PC-3 (cell line): ENCODE measurements at regions not wholly inside any gene's neighbourhood (a gene's known extent, or its start where the extent isn't known, plus 50 kb on each side); places are given as distances from the start of the nearest gene placed in this dataset.

Experiments used
- ATAC-seq: fragments of 200-7000 bp; cut with Tn5 transposase; 2 replicates; pipeline ENCODE4 v1.9.1; 2020; ENCODE audit warnings: mild to moderate bottlenecking, moderate library complexity
- BruUV-seq: library from RNA; stranded (reverse); fragments of 400-500 nt; replicated peaks from 2 replicates; lab custom pipeline; 2021; lab: Mats Ljungman, UMichigan
- CTCF ChIA-PET: fragments of 300-600 bp; sonication (Branson Sonifier 250); formaldehyde crosslinking; loops from one replicate; lab custom pipeline; 2022; ENCODE audit warnings: antibody characterized with exemption; lab: Charles Lee
- POLR2A ChIA-PET: fragments of 300-600 bp; sonication (Branson Sonifier 250); formaldehyde crosslinking; loops from one replicate; lab custom pipeline; 2022; ENCODE audit warnings: antibody characterized with exemption; ENCODE audit not compliant: unreplicated experiment; lab: Charles Lee
- DNase-seq: peaks from one replicate; pipeline ENCODE4 v3.0.0-alpha.2; 2015
- H2AFZ ChIP-seq: fragments of 300-600 bp; sonication (generic); 2 replicates; pipeline ENCODE4 v1.6.0; 2016; ENCODE audit warnings: antibody characterized with exemption, low read length
- H3F3A ChIP-seq: fragments of 300-600 bp; sonication (generic); one replicate; pipeline ENCODE4 v1.6.0; 2017; ENCODE audit warnings: antibody characterized with exemption, low read length, control low read depth, mild to moderate bottlenecking; ENCODE audit not compliant: unreplicated experiment
- H3K27ac ChIP-seq: fragments of 300-600 bp; sonication (generic); 2 replicates; pipeline ENCODE4 v1.5.1; 2016; ENCODE audit warnings: mild to moderate bottlenecking, low read length
- H3K27me3 ChIP-seq: fragments of 300-600 bp; sonication (generic); 2 replicates; pipeline ENCODE4 v1.6.1; 2016; ENCODE audit warnings: low read length, mixed read lengths
- H3K36me3 ChIP-seq: fragments of 300-600 bp; sonication (generic); 2 replicates; pipeline ENCODE4 v1.6.1; 2016; ENCODE audit warnings: low read depth, mixed run types, low read length, mixed read lengths
- H3K4me1 ChIP-seq: fragments of 300-600 bp; sonication (generic); 2 replicates; pipeline ENCODE4 v1.5.1; 2016; ENCODE audit warnings: low read length; ENCODE audit not compliant: insufficient read depth
- H3K4me2 ChIP-seq: fragments of 300-600 bp; sonication (generic); 2 replicates; pipeline ENCODE4 v1.6.0; 2016; ENCODE audit warnings: low read length
- H3K4me3 ChIP-seq: fragments of 300-600 bp; sonication (generic); 2 replicates; pipeline ENCODE4 v1.5.1; 2016; ENCODE audit warnings: mild to moderate bottlenecking, low read length, mixed read lengths
- H3K79me2 ChIP-seq: fragments of 300-600 bp; sonication (generic); 2 replicates; pipeline ENCODE4 v1.6.1; 2017; ENCODE audit warnings: low read length, mixed read lengths
- H3K9ac ChIP-seq: fragments of 300-600 bp; sonication (generic); 2 replicates; pipeline ENCODE4 v1.6.0; 2016; ENCODE audit warnings: mild to moderate bottlenecking, low read length
- H3K9me2 ChIP-seq: fragments of 300-600 bp; sonication (generic); replicated peaks from 2 replicates; pipeline ENCODE4 v1.6.1; 2016; ENCODE audit warnings: mixed run types, low read length, mixed read lengths
- H3K9me3 ChIP-seq: fragments of 300-600 bp; sonication (generic); 2 replicates; pipeline ENCODE4 v1.6.1; 2016; ENCODE audit warnings: low read length, mixed read lengths
- H4K20me1 ChIP-seq: fragments of 300-600 bp; sonication (generic); 2 replicates; pipeline ENCODE4 v1.6.1; 2016; ENCODE audit warnings: low read length, mixed read lengths
- EZH2 ChIP-seq: fragments of 300-600 bp; sonication (generic); IDR thresholded peaks from one replicate; pipeline ENCODE4 v1.6.1; 2017; ENCODE audit warnings: antibody characterized with exemption, mild to moderate bottlenecking, low read length; ENCODE audit not compliant: unreplicated experiment
- EZH2phosphoT487 ChIP-seq: fragments of 300-600 bp; sonication (generic); IDR thresholded peaks from 2 replicates; pipeline ENCODE4 v1.6.1; 2018; ENCODE audit warnings: mild to moderate bottlenecking, antibody characterized with exemption, low read length, borderline replicate concordance
- intact Hi-C: fragments of 100-400 bp; cut with micrococcal nuclease; formaldehyde crosslinking; loops from 2 replicates; pipeline ENCODE4 v1.9.0; 2023
- TF ChIP-seq, protein P1 (sequence below): fragments of 300-600 bp; sonication (generic); conservative IDR thresholded peaks from 2 replicates; pipeline ENCODE4 v1.5.1; 2017; ENCODE audit warnings: antibody characterized with exemption, low read depth, mild to moderate bottlenecking, low read length

DNA sequence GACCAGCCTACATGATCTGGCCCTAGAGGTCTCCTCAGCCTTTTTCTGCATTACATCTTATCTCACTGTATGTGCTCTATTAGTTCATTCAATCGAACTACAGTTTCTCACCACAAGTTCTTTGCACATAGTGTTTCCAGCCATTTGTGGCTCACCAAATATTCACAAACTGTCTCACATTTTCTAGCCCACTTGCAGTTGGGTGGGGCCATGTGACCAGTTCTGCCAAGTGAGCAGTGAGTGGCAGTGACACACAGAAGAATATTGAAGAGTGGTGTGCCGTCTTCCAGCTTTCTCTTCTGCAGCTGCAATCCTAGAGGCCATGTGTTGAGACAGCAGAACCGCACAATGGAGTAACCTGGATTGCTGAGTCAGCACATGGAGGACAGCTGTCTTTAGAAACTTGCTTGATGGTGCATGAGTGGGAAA, 103.2 kb upstream of the ZNF644 start:
- Histone ChIP-seq H3F3A (no peaks in the 10 kb centered on the region), H3K4me1 (no peaks in the 10 kb centered on the region), H3K9ac (no peak overlapping the region), H3K4me3 (no peak overlapping the region), H3K9me2 (no peaks in the 10 kb centered on the region), H3K79me2 (no peaks in the 10 kb centered on the region), H3K36me3 (no peaks in the 10 kb centered on the region), H3K27ac (no peak overlapping the region), H3K4me2 (no peak overlapping the region), H3K27me3 (peaks cover 67% of the 10 kb centered on the region), H4K20me1 (no peaks in the 10 kb centered on the region), H3K9me3 (no peaks in the 10 kb centered on the region), H2AFZ (no peak overlapping the region)
- no peak for ATAC-seq
- intact Hi-C loops: no loop called here
- POLR2A ChIA-PET: interaction anchor here (0.8 kb wide), 1 partner anchor 144 kb away, joined by 9 read pairs; no protein-coding TSS in a partner anchor
- DNase-seq: no peak
- TF ChIP-seq EZH2phosphoT487: no peak
- no peak for TF ChIP-seq EZH2
- TF ChIP-seq, protein P1, sequence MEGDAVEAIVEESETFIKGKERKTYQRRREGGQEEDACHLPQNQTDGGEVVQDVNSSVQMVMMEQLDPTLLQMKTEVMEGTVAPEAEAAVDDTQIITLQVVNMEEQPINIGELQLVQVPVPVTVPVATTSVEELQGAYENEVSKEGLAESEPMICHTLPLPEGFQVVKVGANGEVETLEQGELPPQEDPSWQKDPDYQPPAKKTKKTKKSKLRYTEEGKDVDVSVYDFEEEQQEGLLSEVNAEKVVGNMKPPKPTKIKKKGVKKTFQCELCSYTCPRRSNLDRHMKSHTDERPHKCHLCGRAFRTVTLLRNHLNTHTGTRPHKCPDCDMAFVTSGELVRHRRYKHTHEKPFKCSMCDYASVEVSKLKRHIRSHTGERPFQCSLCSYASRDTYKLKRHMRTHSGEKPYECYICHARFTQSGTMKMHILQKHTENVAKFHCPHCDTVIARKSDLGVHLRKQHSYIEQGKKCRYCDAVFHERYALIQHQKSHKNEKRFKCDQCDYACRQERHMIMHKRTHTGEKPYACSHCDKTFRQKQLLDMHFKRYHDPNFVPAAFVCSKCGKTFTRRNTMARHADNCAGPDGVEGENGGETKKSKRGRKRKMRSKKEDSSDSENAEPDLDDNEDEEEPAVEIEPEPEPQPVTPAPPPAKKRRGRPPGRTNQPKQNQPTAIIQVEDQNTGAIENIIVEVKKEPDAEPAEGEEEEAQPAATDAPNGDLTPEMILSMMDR: no peak
- no TSS peak for BruUV-seq
- CTCF ChIA-PET: no interaction called here

GRCh38 chr1:91124290-91124985, 102.6 kb upstream of the ZNF644 start:
- Histone ChIP-seq H4K20me1 (no peaks in the 10 kb centered on the region), H3K79me2 (no peaks in the 10 kb centered on the region), H3K9me3 (no peaks in the 10 kb centered on the region), H3K27ac (no peak overlapping the region), H3K4me3 (no peak overlapping the region), H3K9ac (no peak overlapping the region), H3F3A (no peaks in the 10 kb centered on the region), H3K4me2 (no peak overlapping the region), H2AFZ (no peak overlapping the region), H3K9me2 (no peaks in the 10 kb centered on the region), H3K27me3 (peaks cover 61% of the 10 kb centered on the region), H3K4me1 (no peaks in the 10 kb centered on the region), H3K36me3 (no peaks in the 10 kb centered on the region)
- POLR2A ChIA-PET: interaction anchor here (0.8 kb wide), 1 partner anchor 145 kb away, joined by 9 read pairs; no protein-coding TSS in a partner anchor
- TF ChIP-seq, protein P1: no peak
- TF ChIP-seq EZH2 (no peak), EZH2phosphoT487 (no peak)
- BruUV-seq: no TSS peak
- DNase-seq: no peak
- intact Hi-C loops: no loop called here
- no peak for ATAC-seq
- CTCF ChIA-PET: no interaction called here

GRCh38 chr1:91123773-91124172, 101.9 kb upstream of the ZNF644 start:
- H3K27ac ChIP-seq: no peak overlapping the region
- H2AFZ ChIP-seq: no peak overlapping the region
- H3K9me3 ChIP-seq: no peaks in the 10 kb centered on the region
- intact Hi-C loops: no loop called here
- H4K20me1 ChIP-seq: no peaks in the 10 kb centered on the region
- H3K79me2 ChIP-seq: no peaks in the 10 kb centered on the region
- H3K4me3 ChIP-seq: no peak overlapping the region
- TF ChIP-seq EZH2phosphoT487: no peak
- no peak for TF ChIP-seq EZH2
- TF ChIP-seq, protein P1: no peak
- BruUV-seq: no TSS peak
- CTCF ChIA-PET: no interaction called here
- DNase-seq (no peak), ATAC-seq (no peak)
- no peak overlapping the region for H3K9ac ChIP-seq
- no peaks in the 10 kb centered on the region for H3F3A ChIP-seq
- no peaks in the 10 kb centered on the region for H3K36me3 ChIP-seq
- no peak overlapping the region for H3K4me2 ChIP-seq
- H3K4me1 ChIP-seq: no peaks in the 10 kb centered on the region
- POLR2A ChIA-PET: no interaction called here
- peaks cover 55% of the 10 kb centered on the region for H3K27me3 ChIP-seq
- no peaks in the 10 kb centered on the region for H3K9me2 ChIP-seq
